GM19395 (cell line): ENCODE measurements at regions not wholly inside any gene's neighbourhood (a gene's known extent, or its start where the extent isn't known, plus 50 kb on each side); places are given as distances from the start of the nearest gene placed in this dataset.

Experiments
- ATAC-seq: cut with Tn5 transposase; IDR thresholded peaks from one replicate; pipeline ENCODE4 v1.9.1; 2021; ENCODE audit warnings: mild to moderate bottlenecking, moderate library complexity; ENCODE audit not compliant: unreplicated experiment

DNA sequence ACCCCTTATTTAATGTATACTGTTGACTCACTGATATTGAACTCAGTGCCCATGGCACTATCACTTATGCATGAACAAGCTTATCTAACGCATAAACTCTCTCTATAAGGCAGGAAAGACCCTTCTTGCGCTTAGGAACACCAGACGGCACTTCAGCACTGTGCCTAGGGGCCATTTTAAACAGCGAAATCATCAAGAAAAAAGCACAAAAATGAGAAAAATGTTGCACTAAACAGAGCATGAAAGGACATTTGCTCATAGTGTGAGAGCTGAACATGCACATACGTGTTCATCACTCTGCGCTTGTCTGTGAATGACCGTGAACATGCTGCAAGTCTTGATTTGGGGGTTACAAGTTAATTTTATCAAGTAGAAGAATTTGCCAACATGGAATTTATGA lies 109.6 kb downstream of the WDR11 start:
- ATAC-seq, result no peak

DNA sequence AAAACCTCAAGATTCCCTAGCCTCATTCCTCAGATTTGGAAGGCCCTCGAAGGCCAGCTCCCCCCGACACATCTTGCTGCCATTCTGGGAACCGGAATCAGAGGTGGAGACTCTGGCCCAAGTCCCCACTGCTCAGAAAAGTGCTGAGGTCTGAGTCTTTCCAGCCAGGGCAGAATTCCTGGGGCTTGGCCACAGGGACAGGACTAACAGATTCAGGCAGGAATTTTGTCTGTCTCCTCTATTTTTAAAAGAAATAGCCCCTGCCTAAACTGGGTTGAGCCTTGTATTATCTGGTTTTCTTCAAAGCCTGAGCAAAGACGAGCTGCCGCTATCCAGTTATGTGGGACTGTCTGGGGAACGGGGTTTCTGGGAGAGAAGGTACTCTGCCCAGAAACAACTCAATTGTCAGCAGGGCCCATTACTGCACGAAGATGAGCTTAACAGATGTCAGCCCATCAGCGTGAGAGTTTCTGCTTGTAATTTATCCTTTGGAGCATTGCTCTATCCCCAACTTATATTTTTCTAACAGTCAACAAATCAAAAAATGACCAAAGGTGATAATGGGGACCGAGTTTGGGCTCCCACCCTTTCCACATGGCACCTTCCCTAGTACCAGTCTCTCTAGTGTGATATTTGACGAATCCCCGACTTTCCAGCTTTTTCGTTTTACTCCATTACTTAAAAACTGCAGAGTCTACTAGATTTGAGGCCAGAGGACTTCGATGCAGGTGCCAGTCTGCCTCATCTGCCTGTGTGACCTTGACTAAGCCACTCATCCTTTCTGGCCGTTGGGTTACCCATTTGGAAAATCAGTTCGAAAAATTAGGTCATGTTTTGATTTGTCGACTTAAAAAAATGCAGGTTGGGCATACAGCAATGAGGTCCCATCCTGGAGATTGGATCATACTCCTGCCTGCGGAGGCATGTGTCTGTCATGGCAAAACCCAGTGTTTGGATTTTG lies 110.9 kb downstream of the WDR11 start:
- no peak for ATAC-seq

DNA sequence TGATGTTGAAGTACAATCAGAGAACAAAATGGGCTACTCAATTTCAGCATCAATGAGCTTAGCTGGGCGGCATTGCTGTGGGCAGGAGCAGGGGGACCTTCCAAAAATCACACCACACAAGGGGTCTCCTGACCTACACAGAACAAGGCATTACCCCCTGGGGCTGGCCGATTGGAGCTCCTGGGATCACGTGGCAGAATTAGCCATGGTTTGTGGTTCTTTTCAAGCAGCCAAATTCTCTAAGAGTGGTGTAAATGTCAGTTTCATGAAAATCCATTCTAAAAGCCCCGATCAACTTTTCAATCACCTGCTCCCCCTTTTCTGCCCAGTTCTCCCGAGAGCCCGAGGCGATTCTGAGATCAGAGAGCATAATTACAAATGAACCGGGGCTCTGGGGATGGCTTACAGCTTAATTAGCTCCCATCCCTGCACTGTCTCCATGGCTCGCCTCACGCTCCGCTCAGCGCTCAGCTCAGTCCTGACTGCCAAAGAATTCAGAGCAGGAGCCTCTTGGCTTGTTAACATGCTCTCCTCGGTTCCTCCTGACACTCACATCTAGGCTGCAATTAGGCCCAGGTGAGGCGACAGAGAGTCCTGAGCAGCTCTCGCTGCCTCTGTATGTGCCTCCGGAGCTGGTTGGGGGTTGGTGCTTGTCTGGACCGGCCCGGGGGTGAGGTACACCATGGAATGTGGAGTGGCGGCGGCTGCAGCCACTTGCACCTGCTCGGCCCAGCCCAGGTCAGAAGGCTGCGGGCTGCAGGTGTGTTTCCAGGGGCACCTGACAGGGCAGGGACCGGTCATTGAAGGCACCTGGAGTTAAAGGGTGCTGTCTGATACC lies 111.8 kb downstream of the WDR11 start:
- no peak for ATAC-seq

DNA sequence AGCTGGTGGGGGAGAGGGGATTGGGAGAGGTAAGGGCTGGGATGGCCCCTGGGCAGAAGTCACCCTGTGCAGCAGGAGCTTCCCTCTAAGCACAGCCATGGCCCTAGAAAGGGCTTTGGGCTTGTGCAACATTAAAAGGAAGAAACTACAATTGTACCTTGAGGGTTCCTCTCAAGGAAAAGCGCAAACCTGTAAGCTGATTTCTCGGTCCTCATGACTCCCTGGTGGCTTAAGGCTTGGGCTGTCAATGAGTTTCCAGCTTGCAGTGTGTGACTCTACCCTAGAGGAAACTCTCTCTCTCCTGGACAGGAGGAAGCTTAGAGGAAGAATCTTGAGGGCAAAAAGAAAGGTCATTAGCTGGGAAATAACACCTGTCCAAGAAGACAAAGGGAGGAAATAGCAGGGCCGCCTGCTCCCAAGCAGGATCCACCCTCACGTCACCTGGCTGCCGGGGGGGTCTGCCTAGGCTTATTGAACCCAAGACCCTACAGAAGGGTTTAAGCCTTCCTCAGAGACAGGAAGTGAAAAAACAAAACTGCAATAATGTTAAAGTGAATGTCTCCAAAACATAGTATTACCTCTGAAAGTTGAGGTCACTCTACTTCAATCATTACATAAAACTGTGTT lies 112.5 kb downstream of the WDR11 start:
- no peak for ATAC-seq

DNA sequence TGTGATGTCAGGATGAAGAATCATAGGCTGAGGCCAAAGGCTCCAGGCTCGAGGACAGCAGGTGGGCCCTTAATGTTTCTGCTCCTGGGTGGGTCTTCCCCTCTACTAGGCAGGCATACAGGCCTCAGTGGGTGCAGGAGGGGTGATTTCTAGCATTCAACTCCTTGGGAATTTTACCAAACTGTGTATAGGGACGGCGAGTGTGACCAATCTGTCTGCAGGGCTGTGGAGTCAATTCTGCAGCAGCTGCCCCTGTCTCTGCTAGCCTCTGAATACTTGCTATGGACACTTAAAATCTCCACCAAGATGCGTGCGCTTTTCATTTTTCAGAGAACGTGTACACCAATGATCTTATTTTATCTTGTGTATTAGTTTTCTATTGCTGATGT lies 115.5 kb downstream of the WDR11 start:
- ATAC-seq, result no peak

DNA sequence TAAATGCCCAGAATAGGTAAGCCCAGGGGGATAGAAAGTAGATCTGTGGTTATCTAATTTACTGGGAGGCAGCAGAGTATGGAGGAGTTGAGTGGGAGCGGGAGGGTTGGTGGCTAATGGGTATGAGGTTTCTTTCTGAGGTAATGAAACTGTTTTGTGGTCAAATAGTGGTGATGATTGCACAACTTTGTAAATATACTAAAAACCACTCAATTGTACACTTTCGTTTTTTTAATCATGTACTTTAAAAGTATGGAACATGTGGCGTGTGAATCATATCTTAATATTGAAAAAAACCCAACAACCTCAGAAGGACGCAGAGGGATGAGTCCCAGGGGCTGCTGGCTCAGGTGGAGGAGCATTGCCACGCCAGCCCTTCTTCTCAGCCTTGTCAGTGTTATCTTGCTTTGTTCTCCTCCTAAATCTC lies 118.1 kb downstream of the WDR11 start:
- ATAC-seq, result peak; percentile 84

DNA sequence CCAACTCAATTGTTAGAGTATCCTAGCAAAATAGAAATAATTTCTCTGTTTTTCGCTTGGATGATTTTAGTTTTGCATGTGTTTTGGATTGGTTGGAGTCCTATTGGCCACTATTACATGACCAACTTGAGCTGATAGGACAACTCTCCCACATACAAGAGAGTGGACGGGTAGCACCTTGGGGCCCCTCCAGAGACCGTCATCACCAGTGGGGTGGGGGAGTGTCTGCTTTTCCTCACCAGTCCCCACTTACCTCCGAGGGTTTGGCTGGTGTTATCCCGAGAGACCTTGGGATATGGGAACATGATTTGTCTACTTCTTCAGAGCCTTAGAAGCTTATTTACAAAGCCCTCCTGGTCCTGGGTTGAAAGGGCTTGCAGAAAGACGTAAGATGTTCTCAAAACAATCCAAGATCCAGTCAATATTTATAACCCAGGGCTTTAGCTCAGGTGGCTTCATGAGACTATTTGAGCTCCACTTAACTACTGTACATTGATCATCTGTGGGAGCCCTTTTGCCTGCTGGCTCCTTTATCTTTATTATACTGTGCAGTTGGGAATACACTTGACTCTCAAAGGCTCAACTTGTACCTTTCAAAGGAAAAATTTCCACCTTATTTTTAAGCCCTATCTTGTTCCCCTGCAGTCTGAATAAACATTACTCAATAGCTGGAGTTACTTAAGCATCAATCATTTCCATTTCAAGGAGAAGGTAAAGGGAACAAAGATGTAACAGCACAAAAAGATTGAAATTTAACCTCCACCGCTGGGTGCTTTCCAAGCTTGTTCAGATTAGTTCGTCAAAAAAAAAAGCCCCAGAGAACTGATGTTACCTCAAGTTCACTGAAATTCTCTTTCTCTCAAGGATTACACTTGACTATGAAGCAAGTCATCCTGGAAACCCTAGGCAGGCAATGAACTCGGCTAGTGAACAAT lies 119.7 kb downstream of the WDR11 start:
- ATAC-seq, result no peak

DNA sequence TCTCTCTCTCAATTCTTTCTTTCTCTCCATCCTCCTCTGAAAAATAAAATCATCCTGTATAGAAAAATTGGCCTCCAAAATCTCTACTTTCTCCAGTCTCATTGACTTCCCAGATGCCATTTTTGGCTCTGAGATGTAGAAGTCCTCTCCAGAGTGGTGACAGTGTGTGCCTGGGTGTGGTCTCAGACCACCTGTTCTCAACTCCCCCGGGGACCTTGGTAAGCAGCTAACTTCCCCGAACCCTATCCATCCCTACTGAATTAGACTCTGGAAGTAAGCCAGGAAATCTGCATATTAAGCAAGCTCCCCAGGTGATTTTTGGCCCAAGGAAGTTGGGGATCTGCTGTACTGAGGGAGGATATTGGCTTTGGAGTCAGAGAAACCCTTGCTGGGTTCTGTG lies 120.5 kb downstream of the WDR11 start:
- no peak for ATAC-seq

DNA sequence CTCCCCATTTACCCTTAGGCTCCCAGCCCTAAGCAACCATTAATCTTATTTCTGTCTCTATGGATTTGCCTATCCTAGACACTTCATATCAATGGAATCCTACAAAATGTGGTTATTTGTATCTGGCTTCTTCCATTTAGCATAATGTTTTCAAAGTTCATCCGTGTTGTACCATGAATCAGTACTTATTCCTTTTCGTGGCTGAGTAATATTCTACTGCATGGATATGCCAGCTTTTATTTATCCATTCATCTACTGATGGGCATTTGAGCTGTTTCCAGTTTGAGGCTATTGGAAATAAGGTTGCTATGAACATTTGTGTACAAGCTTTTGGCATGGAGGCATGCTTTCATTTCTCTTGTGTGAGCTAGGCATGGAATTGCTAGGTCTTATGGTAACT lies 121.1 kb downstream of the WDR11 start:
- no peak for ATAC-seq

DNA sequence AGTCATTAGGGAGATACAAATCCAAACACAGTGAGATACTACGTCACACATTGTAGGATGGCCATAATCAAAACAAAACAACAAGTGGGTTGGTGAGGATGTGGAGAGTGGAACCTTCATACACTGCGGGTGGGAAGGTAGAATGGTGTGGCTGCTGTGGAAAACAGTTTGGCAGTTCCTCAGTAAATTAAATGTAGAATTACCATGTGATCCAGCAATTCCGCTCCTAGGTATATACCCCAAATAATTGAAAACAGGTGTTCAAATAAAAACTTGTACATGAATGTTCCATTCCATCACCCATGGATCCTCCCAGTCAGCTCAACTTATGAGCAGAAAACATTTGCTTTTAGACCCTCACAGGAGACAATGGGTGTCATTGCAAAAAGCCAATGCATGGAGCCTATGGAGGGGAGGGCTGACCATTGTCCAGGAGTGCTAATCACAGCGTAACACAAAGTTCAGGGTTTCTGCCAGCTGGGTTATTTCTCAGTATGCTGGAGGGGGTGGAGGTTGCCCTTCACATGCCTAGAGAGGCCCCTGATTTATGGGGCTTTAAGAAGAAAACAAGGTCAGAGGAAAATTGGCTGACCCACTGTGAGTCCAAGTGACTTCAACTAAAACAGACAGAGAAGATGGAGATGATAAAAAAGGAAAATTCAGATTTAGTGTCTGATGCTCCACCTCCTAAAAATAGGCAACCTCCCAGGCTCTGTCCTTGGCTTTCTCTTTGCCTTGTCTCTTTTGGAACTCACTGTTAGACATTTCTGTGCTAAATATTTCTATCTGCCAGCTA lies 124.1 kb downstream of the WDR11 start:
- ATAC-seq, result no peak

DNA sequence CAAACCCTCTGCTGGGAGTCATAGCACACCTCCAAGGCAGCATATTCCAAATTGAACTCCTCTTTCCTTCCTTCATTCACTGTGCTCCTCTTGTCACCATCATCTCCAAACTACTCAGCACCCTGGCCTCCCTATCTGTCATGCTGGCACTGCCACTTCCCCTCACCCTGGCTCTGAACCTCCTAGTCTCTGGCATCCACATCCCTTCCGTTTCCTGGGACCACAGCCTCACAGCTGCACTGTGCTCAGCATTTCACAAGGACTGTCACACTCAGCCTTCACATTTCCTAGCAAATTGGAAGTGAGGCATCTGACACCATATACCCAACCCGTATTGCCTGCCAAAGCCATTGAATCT lies 124.7 kb downstream of the WDR11 start:
- no peak for ATAC-seq

DNA sequence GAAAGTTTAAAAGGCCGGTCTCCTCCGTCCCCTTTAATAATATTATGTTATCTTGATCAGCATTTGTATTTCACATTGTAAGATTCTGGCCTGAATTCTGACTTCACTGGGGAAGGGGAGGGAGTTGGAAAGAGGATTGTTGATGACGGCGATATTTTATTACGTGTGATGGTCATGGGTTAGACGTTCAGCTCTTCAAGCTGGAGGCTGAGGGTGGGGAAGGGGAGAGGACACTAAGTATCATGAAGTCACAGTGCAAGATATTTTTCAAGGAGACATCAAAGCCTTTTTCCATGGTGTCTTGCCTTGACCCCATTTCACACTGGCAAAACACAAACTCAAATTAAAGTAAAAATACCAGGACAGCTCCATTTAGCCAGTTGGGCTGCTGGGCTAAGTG lies 126.7 kb downstream of the WDR11 start:
- no peak for ATAC-seq

DNA sequence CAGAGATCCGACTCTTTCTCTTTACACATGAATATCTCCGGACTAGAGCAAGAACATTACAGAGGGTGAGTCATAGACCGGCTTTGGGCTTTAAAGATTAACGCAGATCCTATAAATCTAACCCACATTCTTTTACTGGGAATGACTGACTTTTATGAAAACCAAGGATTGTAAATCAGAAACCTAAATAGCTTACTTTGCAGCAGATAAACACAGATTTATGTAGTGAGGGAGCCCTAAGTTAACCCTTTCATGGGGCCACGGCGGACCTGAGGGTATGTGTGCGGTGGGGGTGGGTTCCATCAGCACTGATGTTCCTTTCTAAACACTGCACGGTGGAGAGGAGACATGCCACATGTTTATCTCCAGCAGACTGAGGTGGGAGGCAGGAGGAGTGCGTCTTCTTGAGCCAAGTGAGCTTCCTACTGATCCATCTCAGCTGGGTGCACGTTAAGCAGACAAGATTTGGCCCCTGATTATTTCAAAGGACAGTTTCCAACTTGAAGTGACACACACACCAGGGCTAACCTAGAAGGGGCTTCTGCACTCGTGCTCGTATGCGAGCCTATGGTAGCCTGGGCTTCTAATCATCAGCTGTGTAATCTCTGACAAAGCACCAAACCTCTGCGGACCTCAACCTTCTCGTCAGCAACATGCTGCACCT lies 127.6 kb downstream of the WDR11 start:
- no peak for ATAC-seq

DNA sequence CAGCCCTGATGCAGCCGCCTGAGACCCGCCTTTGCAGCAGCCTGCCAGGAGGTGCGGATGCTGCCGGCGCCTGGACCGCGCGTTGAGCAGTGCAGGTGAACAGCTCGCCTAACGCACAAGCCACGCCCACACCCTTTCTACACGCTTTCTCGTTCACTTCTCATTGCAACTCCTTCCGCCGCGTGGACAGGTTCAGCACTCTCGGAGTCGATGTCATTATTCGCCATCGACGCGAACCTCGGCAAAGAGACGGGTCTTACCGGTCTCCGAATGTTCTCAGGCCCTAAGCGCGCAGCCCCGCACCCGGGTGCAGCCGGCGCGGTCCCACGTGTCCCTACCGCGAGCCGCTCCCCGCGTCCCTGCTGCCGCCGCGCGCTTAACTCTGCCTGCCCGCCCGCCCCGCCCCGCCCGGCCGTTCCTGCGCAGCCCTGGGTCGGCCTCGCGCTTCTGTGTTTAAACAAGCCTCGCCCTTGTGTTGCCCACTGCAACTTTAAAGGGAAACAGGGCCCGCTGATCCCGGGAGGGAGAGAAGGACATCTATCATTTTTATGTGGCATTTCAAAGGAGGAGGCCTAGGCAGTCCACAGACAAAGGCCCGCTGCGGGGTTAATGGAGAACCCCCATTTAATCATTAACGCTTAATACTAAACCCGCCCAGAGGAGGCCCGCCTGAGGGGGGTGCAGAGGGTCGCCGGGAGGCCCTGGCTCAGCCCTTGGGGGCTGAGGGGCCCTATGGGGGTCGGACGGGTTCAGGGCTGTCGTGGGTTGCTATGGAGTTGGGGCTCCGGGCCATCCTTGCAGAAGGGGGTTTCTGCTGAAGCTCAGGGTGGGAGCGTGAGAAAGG lies 128.5 kb downstream of the WDR11 start:
- no peak for ATAC-seq

DNA sequence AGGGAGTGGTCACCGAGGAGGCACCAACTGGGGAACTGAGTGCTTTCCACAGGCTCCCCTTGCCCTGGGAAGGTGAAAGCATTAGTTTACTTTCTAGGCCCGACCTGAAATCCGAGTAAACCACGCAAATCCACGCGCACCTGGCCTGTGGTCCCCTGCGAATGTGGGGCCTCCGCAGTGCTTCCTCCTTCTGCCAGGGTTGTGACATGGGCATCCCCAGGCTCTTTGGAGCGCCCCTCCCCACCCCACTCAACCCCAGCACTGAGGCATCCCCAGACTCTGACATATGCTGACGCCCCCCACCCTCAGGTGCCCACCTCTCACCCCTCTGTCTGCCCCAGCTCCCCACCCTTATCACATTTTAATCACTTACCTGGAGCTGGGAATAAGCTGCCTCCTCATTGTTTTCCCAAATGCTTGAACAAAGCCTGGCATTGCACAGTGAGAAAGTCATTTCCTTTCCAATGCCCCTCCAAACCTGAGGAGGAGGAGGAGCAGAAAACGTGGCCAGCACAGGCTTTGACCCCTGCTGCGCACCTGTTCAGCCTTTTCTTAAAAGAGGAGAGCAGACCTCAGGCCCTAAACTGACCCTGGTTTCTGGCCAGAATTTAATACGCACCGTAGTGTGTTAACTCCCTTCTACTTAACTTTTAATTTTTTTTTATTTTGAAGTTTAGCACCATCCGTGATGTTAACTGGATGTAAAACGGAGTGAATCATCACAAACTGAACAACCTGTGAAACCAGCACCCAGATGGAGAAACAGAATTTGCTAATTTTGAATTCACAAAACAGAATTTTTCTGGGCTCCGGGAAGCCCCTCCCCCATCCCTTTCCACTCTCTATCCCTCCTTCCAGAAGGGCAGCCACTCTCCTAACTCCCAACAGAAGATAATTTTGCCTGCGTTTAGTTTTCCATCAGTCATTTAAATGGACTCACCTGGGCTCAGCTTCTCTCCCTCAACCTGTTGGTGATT lies 129.4 kb downstream of the WDR11 start:
- no peak for ATAC-seq

DNA sequence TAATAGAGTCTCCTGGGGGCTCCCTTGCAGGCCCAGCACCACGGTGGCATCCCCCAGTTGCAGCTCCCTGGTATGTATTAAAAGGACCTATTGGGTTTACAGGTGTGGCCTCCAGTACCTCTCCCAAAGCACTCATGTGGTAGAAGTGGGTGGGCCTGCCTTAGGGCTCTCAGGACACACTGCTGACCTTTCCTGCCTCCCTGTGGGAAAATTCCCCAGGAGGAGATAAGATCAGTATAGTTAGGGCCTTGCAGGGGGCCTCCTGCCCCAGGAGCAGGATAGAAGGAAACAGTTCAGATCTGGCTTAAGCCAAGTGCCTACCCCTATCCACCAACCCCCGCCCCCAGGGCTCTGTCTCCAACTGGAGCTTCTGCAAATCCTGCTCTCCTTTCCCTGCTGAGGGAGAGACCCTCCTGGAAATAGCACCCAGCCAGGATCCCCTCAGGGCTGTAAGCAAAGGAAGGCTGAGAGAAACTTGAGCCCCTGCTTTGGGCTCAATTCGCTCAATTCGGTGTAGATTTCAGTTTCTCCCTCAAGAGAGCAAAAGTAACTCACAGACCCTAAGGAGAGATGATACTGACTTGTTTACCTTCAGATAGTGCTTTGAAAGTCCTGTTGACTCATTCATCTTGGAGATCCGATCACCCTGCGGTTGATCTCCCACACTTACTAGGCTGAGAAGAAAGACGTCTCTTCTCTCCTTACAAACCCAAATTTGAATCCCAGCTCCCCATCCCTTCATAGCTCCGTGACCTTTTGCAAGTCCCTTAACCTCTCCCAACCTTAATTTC lies 130.6 kb downstream of the WDR11 start:
- no peak for ATAC-seq
